MM.1S (cell line): ENCODE measurements at regions not wholly inside any gene's neighbourhood (a gene's known extent, or its start where the extent isn't known, plus 50 kb on each side); places are given as distances from the start of the nearest gene placed in this dataset.

Experiments used
- DNase-seq: peaks from one replicate; pipeline ENCODE4 v3.0.0-alpha.2; 2015
- H2AFZ ChIP-seq: fragments of 300-600 bp; sonication (generic); 2 replicates; pipeline ENCODE4 v1.6.0; 2016; ENCODE audit warnings: antibody characterized with exemption, low read length
- H3F3A ChIP-seq: fragments of 300-600 bp; sonication (generic); 2 replicates; pipeline ENCODE4 v1.6.1; 2016; ENCODE audit warnings: mild to moderate bottlenecking, antibody characterized with exemption, low read length, moderate library complexity, mixed read lengths; ENCODE audit not compliant: insufficient read depth
- H3K27ac ChIP-seq: fragments of 300-600 bp; sonication (generic); 2 replicates; pipeline ENCODE4 v1.5.1; 2016; ENCODE audit warnings: mild to moderate bottlenecking, low read length
- H3K27me3 ChIP-seq: fragments of 300-600 bp; sonication (generic); replicated peaks from 2 replicates; pipeline ENCODE4 v1.6.0; 2016; ENCODE audit warnings: low read length; ENCODE audit not compliant: insufficient read depth
- H3K36me3 ChIP-seq: fragments of 300-600 bp; sonication (generic); replicated peaks from 2 replicates; pipeline ENCODE4 v1.6.1; 2016; ENCODE audit warnings: mild to moderate bottlenecking, low read length, mixed read lengths; ENCODE audit not compliant: insufficient read depth
- H3K4me1 ChIP-seq: fragments of 300-600 bp; sonication (generic); 2 replicates; pipeline ENCODE4 v1.6.1; 2016; ENCODE audit warnings: low read length, mixed read lengths
- H3K4me2 ChIP-seq: fragments of 300-600 bp; sonication (generic); 2 replicates; pipeline ENCODE4 v1.6.0; 2016; ENCODE audit warnings: low read depth, low read length
- H3K4me3 ChIP-seq: fragments of 300-600 bp; sonication (generic); 2 replicates; pipeline ENCODE4 v1.5.1; 2016; ENCODE audit warnings: low read length, mixed read lengths
- H3K79me2 ChIP-seq: fragments of 300-600 bp; sonication (generic); 2 replicates; pipeline ENCODE4 v1.6.1; 2016; ENCODE audit warnings: mixed run types, low read length, mixed read lengths
- H3K9ac ChIP-seq: fragments of 300-600 bp; sonication (generic); 2 replicates; pipeline ENCODE4 v1.6.1; 2016; ENCODE audit warnings: low read length, mixed read lengths
- H3K9me2 ChIP-seq: fragments of 300-600 bp; sonication (generic); replicated peaks from 2 replicates; pipeline ENCODE4 v1.6.1; 2016; ENCODE audit warnings: mild to moderate bottlenecking, low read length, mixed read lengths; ENCODE audit not compliant: insufficient read depth
- H3K9me3 ChIP-seq: fragments of 300-600 bp; sonication (generic); replicated peaks from 2 replicates; pipeline ENCODE4 v1.6.1; 2016; ENCODE audit warnings: mild to moderate bottlenecking, low read length, mixed read lengths; ENCODE audit not compliant: insufficient read depth
- H4K20me1 ChIP-seq: fragments of 300-600 bp; sonication (generic); 2 replicates; pipeline ENCODE4 v1.6.1; 2016; ENCODE audit warnings: mild to moderate bottlenecking, low read length, moderate library complexity, mixed read lengths; ENCODE audit not compliant: insufficient read depth
- EZH2 ChIP-seq: fragments of 300-600 bp; sonication (generic); optimal IDR thresholded peaks from 2 replicates; pipeline ENCODE3; 2017; ENCODE audit warnings: low read depth, mild to moderate bottlenecking, antibody characterized with exemption, low read length, mixed read lengths
- EZH2phosphoT487 ChIP-seq: fragments of 300-600 bp; sonication (generic); IDR thresholded peaks from 2 replicates; pipeline ENCODE4 v1.6.1; 2018; ENCODE audit warnings: antibody characterized with exemption, low read length
- TF ChIP-seq, protein P1 (sequence below): fragments of 300-600 bp; sonication (generic); IDR thresholded peaks from 2 replicates; pipeline ENCODE4 v1.5.1; 2016; ENCODE audit warnings: antibody characterized with exemption, low read length, mixed read lengths

GRCh38 chr20:48461735-48462119 lies 366.1 kb downstream of the PREX1 start:
- Histone ChIP-seq H3K79me2 (no peaks in the 10 kb centered on the region), H3K9me2 (no peaks in the 10 kb centered on the region), H3K9me3 (no peaks in the 10 kb centered on the region), H3F3A (no peaks in the 10 kb centered on the region), H4K20me1 (no peaks in the 10 kb centered on the region), H3K27ac (no peak overlapping the region), H2AFZ (no peak overlapping the region), H3K4me3 (no peak overlapping the region), H3K36me3 (no peaks in the 10 kb centered on the region), H3K4me2 (no peak overlapping the region), H3K9ac (no peak overlapping the region), H3K27me3 (no peaks in the 10 kb centered on the region), H3K4me1 (no peaks in the 10 kb centered on the region)
- no peak for DNase-seq
- TF ChIP-seq EZH2phosphoT487 (no peak), EZH2 (no peak)
- TF ChIP-seq, protein P1, sequence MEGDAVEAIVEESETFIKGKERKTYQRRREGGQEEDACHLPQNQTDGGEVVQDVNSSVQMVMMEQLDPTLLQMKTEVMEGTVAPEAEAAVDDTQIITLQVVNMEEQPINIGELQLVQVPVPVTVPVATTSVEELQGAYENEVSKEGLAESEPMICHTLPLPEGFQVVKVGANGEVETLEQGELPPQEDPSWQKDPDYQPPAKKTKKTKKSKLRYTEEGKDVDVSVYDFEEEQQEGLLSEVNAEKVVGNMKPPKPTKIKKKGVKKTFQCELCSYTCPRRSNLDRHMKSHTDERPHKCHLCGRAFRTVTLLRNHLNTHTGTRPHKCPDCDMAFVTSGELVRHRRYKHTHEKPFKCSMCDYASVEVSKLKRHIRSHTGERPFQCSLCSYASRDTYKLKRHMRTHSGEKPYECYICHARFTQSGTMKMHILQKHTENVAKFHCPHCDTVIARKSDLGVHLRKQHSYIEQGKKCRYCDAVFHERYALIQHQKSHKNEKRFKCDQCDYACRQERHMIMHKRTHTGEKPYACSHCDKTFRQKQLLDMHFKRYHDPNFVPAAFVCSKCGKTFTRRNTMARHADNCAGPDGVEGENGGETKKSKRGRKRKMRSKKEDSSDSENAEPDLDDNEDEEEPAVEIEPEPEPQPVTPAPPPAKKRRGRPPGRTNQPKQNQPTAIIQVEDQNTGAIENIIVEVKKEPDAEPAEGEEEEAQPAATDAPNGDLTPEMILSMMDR = no peak

DNA sequence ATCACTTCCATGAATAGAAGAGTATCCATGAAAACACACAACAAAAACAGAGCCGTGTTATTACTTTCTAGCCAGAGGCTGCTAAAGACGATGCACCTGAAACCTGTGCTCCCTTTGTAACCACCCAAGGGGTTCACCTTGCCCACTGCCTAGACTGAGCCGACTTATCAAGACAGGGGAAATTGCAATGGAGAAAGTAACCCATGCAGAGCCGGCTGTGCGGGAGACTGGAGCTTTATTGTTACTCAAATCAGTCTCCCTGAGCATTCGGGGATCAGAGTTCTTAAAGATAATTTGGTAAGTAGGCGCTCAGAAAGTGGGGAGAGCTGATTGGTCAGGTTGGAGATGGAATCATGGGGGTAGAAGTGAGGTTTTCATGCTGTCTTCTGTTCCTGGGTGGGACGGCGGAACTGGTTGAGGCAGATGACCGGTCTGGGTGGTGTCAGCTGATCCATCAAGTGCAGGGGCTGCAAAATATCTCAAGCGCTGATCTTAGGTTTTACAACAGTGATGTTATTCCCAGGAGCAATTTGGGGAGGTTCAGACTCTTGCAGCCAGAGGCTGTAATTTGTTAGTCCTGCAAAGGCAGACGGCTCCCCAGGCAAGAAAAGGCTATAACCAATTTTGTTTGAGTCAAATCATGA lies 366.6 kb downstream of the PREX1 start:
- no peak for DNase-seq
- Histone ChIP-seq H3K4me3 (no peak overlapping the region), H3K4me2 (no peak overlapping the region), H3K9ac (no peak overlapping the region), H3K27me3 (no peaks in the 10 kb centered on the region), H2AFZ (no peak overlapping the region), H3K4me1 (no peaks in the 10 kb centered on the region), H3K9me3 (no peaks in the 10 kb centered on the region), H3K27ac (no peak overlapping the region), H3K79me2 (no peaks in the 10 kb centered on the region), H3F3A (no peaks in the 10 kb centered on the region), H3K9me2 (no peaks in the 10 kb centered on the region), H4K20me1 (no peaks in the 10 kb centered on the region), H3K36me3 (no peaks in the 10 kb centered on the region)
- no peak for TF ChIP-seq EZH2phosphoT487
- TF ChIP-seq EZH2 = no peak
- TF ChIP-seq, protein P1 = no peak

GRCh38 chr20:48460681-48461080 lies 367.1 kb downstream of the PREX1 start:
- H4K20me1 ChIP-seq = no peaks in the 10 kb centered on the region
- H3K4me3 ChIP-seq = no peak overlapping the region
- no peaks in the 10 kb centered on the region for H3K36me3 ChIP-seq
- no peak for DNase-seq
- no peak overlapping the region for H3K27ac ChIP-seq
- no peak overlapping the region for H3K9ac ChIP-seq
- no peaks in the 10 kb centered on the region for H3K79me2 ChIP-seq
- H2AFZ ChIP-seq = no peak overlapping the region
- H3K9me3 ChIP-seq = no peaks in the 10 kb centered on the region
- H3K4me1 ChIP-seq = no peaks in the 10 kb centered on the region
- H3K4me2 ChIP-seq = no peak overlapping the region
- H3K9me2 ChIP-seq = no peaks in the 10 kb centered on the region
- H3F3A ChIP-seq = no peaks in the 10 kb centered on the region
- TF ChIP-seq, protein P1 = no peak
- no peaks in the 10 kb centered on the region for H3K27me3 ChIP-seq
